GM23248 (cell line): ENCODE measurements at regions not wholly inside any gene's neighbourhood (a gene's known extent, or its start where the extent isn't known, plus 50 kb on each side); places are given as distances from the start of the nearest gene placed in this dataset.

Experiments used
- DNase-seq: peaks from one replicate; pipeline ENCODE4 v3.0.0-alpha.2; 2015
- H2AFZ ChIP-seq: fragments of 200-600 bp; sonication (generic); 2 replicates; pipeline ENCODE4 v1.6.1; 2016; ENCODE audit warnings: antibody characterized with exemption
- H3F3A ChIP-seq: fragments of 200-600 bp; sonication (generic); 2 replicates; pipeline ENCODE4 v1.6.1; 2016; ENCODE audit warnings: mild to moderate bottlenecking, antibody characterized with exemption, mixed run types; ENCODE audit not compliant: insufficient read depth
- H3K27ac ChIP-seq: fragments of 200-600 bp; sonication (generic); 2 replicates; pipeline ENCODE4 v1.5.1; 2016; ENCODE audit warnings: mild to moderate bottlenecking
- H3K27me3 ChIP-seq: fragments of 200-600 bp; sonication (generic); replicated peaks from 2 replicates; pipeline ENCODE4 v1.6.1; 2016; ENCODE audit warnings: mild to moderate bottlenecking; ENCODE audit not compliant: insufficient read depth
- H3K36me3 ChIP-seq: fragments of 200-600 bp; sonication (generic); 2 replicates; pipeline ENCODE4 v1.6.1; 2016; ENCODE audit warnings: low read depth, mild to moderate bottlenecking
- H3K4me1 ChIP-seq: fragments of 200-600 bp; sonication (generic); 2 replicates; pipeline ENCODE4 v1.6.1; 2016; ENCODE audit warnings: mild to moderate bottlenecking; ENCODE audit not compliant: insufficient read depth
- H3K4me2 ChIP-seq: fragments of 200-600 bp; sonication (generic); one replicate; pipeline ENCODE4 v1.6.1; 2016; ENCODE audit warnings: mild to moderate bottlenecking; ENCODE audit not compliant: unreplicated experiment
- H3K4me3 ChIP-seq: fragments of 200-600 bp; sonication (generic); 2 replicates; pipeline ENCODE4 v1.5.1; 2016; ENCODE audit warnings: mild to moderate bottlenecking
- H3K79me2 ChIP-seq: fragments of 200-600 bp; sonication (generic); 2 replicates; pipeline ENCODE4 v1.6.1; 2016; ENCODE audit warnings: mild to moderate bottlenecking; ENCODE audit not compliant: insufficient read depth
- H3K9ac ChIP-seq: fragments of 200-600 bp; sonication (generic); 2 replicates; pipeline ENCODE4 v1.6.1; 2016; ENCODE audit warnings: mild to moderate bottlenecking
- H3K9me2 ChIP-seq: fragments of 200-600 bp; sonication (generic); 2 replicates; pipeline ENCODE4 v1.6.1; 2016; ENCODE audit warnings: mixed run types, mild to moderate bottlenecking, moderate library complexity; ENCODE audit not compliant: insufficient read depth
- H3K9me3 ChIP-seq: fragments of 200-600 bp; sonication (generic); one replicate; pipeline ENCODE4 v1.6.1; 2017; ENCODE audit warnings: low read depth
- H4K20me1 ChIP-seq: fragments of 200-600 bp; sonication (generic); 2 replicates; pipeline ENCODE4 v1.6.0; 2016; ENCODE audit not compliant: insufficient read depth
- EZH2 ChIP-seq: fragments of 200-600 bp; sonication (generic); IDR thresholded peaks from 2 replicates; pipeline ENCODE4 v1.6.1; 2018; ENCODE audit warnings: antibody characterized with exemption, mild to moderate bottlenecking; ENCODE audit not compliant: insufficient read depth, poor library complexity, severe bottlenecking
- EZH2phosphoT487 ChIP-seq: fragments of 200-600 bp; sonication (generic); IDR thresholded peaks from 2 replicates; pipeline ENCODE4 v1.6.1; 2018; ENCODE audit warnings: antibody characterized with exemption, moderate library complexity, mild to moderate bottlenecking, low read depth; ENCODE audit not compliant: insufficient read depth
- WGBS, 2 experiments: methylation state at CpG; one replicate each; pipeline ENCODE4 v1.1.6; 2015 to 2017; ENCODE audit warnings: low lambda C conversion rate in 2 of 2, low coverage in 1 of 2; ENCODE audit errors: missing lambda C conversion rate in 2 of 2; 5-methylcytosine and 5-hydroxymethylcytosine counted together
- in situ Hi-C: fragments of 300-500 bp; cut with MboI; formaldehyde crosslinking; loops from 2 replicates; pipeline ENCODE4 v1.15.0; 2020

DNA sequence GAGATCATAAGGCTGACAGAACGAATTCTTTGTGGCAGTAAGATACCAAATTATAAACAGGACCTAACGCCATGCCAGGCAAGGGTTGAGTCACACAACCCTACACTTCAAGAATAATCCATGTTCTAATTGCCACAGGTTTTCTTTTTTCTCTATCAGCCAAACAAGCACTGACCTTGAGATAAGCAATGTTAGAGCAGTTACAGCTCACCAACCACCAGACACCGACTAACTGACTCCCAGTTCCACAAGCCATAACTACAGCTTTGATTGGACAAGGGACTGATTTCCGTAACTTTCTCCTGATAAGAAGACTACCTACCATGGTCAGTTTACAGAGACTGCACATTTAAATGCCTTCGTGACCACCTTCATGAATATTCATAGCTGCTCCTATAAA lies 149.6 kb downstream of the PTPRU start:
- Histone ChIP-seq H3K9ac (no peak overlapping the region), H3K9me3 (no peaks in the 10 kb centered on the region), H3K4me2 (no peak overlapping the region), H3K4me1 (peaks cover 11% of the 10 kb centered on the region; the same call in 1 of the 2 replicates), H3K27me3 (no peaks in the 10 kb centered on the region), H3K9me2 (no peaks in the 10 kb centered on the region), H3K36me3 (no peaks in the 10 kb centered on the region), H3K4me3 (no peak overlapping the region), H2AFZ (no peak overlapping the region), H3K27ac (no peak overlapping the region), H3K79me2 (no peaks in the 10 kb centered on the region), H4K20me1 (no peaks in the 10 kb centered on the region), H3F3A (peaks cover 8% of the 10 kb centered on the region; the same call in 1 of the 2 replicates)
- no peak for DNase-seq
- 78 to 82% methylated on average over 5 of the region's 5 CpGs for WGBS, 2 experiments
- no peak for TF ChIP-seq EZH2
- in situ Hi-C loops = no loop called here

DNA sequence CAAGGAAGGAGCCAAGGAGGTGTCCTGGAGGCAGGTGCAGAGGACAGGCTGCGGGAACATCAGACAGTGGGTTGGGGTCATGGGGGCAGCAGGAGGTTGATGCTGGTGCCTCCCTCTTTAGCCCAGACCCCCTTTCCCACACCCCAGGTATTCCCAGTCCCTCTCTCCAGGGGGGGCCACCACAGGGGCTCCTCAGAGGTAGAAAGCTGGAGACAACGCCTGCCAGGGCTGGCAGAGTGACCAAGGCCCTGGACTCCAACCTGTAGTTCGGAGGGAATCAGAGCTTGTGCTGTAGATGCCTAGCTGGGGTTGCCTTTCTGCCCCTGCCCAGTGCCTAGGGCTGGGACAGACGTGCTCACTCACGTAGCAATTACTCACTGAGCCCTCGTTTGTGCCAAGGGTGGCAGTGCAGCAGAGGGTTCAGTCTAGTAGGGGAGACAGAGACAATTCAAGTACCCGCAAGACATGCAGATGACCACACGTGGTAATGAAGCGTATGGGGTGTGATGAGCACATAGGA lies 148.2 kb downstream of the PTPRU start:
- Histone ChIP-seq H3K36me3 (no peaks in the 10 kb centered on the region), H3K4me3 (no peak overlapping the region), H4K20me1 (no peaks in the 10 kb centered on the region), H3K9me3 (no peaks in the 10 kb centered on the region), H3K27me3 (no peaks in the 10 kb centered on the region), H2AFZ (no peak overlapping the region), H3K9me2 (no peaks in the 10 kb centered on the region), H3K4me1 (peaks cover 11% of the 10 kb centered on the region; the same call in 1 of the 2 replicates), H3K9ac (no peak overlapping the region), H3F3A (peaks cover 21% of the 10 kb centered on the region; the same call in 1 of the 2 replicates), H3K27ac (no peak overlapping the region), H3K4me2 (no peak overlapping the region), H3K79me2 (no peaks in the 10 kb centered on the region)
- DNase-seq = no peak
- in situ Hi-C loops = no loop called here
- TF ChIP-seq EZH2phosphoT487 (no peak), EZH2 (no peak)
- WGBS, 2 experiments = 67 to 74% methylated on average over 9 of the region's 9 CpGs

DNA sequence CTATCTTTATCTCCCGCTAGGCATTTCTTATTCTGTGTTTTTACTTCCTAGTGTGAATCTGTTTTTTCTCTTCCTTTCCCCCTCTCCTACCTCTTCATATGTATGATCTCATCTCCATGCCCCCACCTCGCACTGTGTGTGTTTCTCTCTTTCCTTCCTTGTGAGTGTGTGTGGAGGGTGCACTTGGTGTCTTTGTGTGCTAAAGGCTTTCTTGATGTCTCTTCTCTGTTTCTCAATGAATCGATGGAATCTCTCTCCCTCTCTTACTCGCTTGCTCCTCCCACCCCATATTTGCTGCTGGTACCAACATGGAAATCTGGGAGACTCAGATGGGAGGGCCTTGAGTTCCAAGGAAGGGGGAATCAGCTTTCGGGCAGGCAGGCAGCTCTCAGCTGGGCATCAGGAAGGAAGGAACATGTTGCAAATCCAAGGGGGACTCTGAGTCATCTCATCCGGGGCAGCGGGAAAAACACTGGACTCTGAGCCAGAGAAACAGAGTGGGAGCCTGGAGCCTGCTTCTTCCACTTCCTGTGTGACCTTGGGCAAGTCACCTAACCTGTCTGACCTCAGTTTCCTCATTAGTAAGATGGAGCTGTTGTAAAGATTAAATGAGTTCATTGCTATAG lies 147.5 kb downstream of the PTPRU start:
- Histone ChIP-seq H3K9me2 (no peaks in the 10 kb centered on the region), H2AFZ (peak overlapping the region; percentile 67), H3K9ac (no peak overlapping the region), H3F3A (peaks cover 27% of the 10 kb centered on the region; the same call in 1 of the 2 replicates), H3K27ac (no peak overlapping the region), H3K27me3 (no peaks in the 10 kb centered on the region), H4K20me1 (no peaks in the 10 kb centered on the region), H3K4me3 (no peak overlapping the region), H3K36me3 (no peaks in the 10 kb centered on the region), H3K79me2 (no peaks in the 10 kb centered on the region), H3K4me1 (peaks cover 11% of the 10 kb centered on the region; the same call in 1 of the 2 replicates), H3K9me3 (no peaks in the 10 kb centered on the region), H3K4me2 (peak overlapping the region; percentile 32)
- peak; percentile 61 for DNase-seq
- in situ Hi-C loops = no loop called here
- WGBS, 2 experiments = 16 to 17% methylated on average over 7 of the region's 7 CpGs
- TF ChIP-seq EZH2phosphoT487 = no peak
- no peak for TF ChIP-seq EZH2

DNA sequence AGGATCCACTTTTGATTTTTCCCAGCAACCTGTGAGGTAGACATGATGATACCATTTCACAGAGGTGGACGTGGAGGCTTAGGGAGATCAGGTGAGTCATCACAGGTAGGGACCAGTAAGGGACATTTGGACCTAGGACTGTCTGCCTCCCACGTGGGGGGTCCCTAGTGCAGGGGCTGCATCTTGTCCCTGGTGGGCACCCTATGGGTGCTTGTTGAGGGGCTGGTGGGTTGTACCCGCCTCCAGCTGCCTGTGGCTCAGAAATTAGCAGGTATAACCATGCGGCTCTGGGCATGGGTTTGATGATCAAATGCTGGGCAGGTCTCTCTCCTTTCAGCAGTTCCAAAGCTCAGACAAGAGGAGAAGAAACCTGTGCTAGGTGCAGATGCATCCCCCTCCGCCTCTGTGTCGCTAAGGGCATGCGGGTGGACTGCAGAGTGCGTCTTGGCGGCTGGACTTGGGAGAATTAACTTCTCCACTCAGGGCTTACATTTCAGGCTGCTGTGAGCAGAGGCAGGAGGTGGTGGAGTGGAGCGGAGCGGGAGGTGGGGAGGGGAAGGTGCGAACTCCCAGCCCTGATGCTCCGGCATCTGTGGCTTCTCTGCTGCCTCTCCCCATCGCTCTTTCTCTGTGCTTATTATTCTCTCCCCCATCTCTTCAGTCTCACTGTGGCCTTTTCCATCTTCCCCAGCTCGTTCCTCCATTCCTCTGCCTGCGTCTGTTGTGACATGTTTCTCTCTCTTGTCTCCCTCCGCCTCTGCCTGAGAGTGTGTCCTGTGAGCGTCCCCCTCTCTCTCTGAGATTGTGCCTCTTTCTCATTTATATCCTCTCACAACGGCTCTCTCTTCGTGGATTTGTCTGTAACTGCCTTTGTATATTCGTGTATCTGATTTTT lies 146.8 kb downstream of the PTPRU start:
- Histone ChIP-seq H3K9ac (no peak overlapping the region), H3K79me2 (no peaks in the 10 kb centered on the region), H3K9me2 (no peaks in the 10 kb centered on the region), H2AFZ (peak overlapping the region; percentile 67), H3K27ac (no peak overlapping the region), H3K36me3 (no peaks in the 10 kb centered on the region), H4K20me1 (no peaks in the 10 kb centered on the region), H3K9me3 (no peaks in the 10 kb centered on the region), H3K27me3 (no peaks in the 10 kb centered on the region), H3K4me2 (no peak overlapping the region), H3F3A (peaks cover 28% of the 10 kb centered on the region; the same call in 1 of the 2 replicates), H3K4me1 (peaks cover 11% of the 10 kb centered on the region; the same call in 1 of the 2 replicates), H3K4me3 (no peak overlapping the region)
- in situ Hi-C loops = no loop called here
- 43 to 45% methylated on average over 18 to 21 of the region's 21 CpGs for WGBS, 2 experiments
- no peak for DNase-seq
- TF ChIP-seq EZH2 = no peak
- TF ChIP-seq EZH2phosphoT487 = no peak
